GM21526 (cell line): ENCODE measurements at regions not wholly inside any gene's neighbourhood (a gene's known extent, or its start where the extent isn't known, plus 50 kb on each side); places are given as distances from the start of the nearest gene placed in this dataset.
A peak's percentile ranks its signal among the peaks of the same experiment; 100 is the strongest.
"Not testable (repeated sequence)": the region's sequence is repeated elsewhere in the genome, so short reads cannot be mapped to it uniquely, and the experiment has no call there.

ENCODE experiments used
- ATAC-seq: cut with Tn5 transposase; IDR thresholded peaks from one replicate; pipeline ENCODE4 v1.9.1; 2021; ENCODE audit warnings: moderate library complexity; ENCODE audit not compliant: unreplicated experiment, low FRiP score

DNA sequence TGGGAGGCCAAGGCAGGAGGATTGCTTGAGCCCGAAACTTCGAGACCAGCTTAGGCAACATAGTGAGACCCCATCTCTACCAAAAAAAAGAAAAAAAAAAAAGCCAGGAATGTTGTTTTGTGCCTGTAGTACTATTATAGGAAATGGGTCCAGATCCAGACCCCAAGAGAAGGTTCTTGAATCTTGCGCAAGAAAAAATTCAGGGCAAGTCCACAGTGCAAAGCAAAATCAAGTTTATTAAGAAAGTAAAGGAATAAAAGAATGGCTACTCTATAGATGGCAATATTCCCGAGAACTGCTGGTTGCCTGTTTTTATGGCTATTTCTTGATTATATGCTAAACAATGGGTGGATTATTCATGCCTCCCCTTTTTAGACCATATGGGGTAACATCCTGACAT, 51.2 kb upstream of the RDX start:
- ATAC-seq: no peak

DNA sequence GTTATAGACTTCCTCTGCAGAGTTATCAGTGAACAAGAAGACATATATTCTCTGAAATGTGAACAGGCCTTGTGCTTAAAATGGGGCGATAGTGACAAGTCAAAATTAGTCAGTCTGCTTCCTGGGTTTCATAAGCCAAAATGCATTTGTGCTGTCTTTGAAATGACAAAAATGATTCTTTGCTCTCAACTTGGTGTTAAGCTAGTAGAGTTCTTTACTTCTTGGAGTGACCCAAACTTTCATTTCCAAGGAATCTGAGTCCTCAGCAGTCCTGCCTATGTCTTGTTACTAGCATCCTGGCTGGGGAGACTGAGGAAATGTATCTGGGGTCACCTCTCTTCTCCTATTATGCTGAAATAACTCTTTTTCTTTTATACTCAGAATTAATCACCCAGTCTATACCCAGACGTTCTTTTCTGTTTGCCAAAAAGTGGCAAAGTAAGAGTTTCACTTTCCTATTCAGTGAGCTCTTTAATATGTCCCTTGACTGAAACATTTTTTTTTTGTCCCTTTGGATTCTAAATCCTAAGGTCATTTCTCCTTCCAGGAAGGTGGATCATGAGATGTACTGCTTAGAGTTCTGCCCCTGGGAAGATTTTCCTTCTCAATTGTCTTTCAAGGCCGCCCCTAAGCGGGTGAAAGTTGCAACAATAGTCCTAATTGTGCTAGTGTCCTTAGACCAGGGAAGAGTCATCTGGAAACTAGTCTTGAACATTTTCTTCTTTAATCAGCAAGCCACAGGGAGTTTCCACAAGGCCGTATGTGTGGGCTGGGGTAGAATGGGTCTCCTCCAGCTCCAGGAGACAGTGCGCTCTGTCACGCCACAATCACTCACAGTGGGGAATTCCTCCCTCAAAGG, 53.0 kb upstream of the RDX start:
- ATAC-seq: peak; percentile 71

DNA sequence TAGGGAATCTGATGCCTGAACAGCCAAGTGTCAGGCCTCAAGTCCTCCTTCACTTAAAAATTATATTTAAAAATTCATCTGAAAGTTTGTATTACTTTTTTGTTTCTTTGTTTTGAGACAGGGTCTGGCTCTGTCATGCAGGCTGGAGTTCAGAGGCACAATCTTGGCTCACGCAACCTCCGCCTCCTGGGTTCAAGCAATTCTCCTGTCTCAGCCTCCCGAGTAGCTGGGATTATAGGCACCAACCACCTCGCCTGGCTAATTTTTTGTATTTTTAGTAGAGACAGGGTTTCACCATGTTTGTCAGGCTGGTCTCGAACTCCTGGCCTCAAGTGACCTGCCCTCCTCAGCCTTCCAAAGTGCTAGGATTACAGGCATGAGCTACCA, 53.6 kb upstream of the RDX start:
- ATAC-seq: not testable (repeated sequence)

DNA sequence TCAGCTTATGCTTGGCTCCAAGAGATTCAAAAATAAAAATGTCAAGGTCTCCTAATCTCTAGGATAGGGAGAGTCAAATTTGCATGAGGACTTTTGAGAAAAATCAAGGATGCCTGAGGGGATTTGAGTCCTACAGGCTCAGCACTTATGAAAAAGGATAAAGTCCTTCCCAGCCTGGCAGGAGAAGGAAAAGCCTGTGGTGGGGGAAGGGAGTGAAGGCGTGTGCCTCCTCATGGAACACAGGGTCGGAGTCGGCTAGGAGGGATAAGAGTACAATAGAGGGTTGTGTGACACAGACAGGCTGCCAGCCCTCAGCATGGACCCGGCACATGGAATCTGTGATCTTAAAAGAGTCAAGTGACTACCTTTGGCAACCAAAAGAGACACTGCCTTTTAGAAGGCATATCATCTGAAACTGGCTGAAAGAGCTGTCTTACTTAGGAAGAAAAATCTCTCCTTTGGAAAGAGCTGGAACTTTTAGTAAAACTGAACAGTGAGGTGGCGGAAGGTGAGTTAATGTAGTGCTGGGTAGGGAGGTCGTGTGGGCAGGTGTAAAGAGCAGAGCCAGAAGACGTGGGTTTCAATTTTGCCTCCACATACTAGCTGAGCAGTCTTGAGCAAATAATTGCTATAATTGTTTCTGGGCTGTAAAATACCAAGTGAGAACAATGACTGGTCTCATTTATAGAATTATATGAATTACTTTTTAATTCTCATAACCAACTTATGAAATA, 58.8 kb upstream of the RDX start:
- no peak for ATAC-seq

DNA sequence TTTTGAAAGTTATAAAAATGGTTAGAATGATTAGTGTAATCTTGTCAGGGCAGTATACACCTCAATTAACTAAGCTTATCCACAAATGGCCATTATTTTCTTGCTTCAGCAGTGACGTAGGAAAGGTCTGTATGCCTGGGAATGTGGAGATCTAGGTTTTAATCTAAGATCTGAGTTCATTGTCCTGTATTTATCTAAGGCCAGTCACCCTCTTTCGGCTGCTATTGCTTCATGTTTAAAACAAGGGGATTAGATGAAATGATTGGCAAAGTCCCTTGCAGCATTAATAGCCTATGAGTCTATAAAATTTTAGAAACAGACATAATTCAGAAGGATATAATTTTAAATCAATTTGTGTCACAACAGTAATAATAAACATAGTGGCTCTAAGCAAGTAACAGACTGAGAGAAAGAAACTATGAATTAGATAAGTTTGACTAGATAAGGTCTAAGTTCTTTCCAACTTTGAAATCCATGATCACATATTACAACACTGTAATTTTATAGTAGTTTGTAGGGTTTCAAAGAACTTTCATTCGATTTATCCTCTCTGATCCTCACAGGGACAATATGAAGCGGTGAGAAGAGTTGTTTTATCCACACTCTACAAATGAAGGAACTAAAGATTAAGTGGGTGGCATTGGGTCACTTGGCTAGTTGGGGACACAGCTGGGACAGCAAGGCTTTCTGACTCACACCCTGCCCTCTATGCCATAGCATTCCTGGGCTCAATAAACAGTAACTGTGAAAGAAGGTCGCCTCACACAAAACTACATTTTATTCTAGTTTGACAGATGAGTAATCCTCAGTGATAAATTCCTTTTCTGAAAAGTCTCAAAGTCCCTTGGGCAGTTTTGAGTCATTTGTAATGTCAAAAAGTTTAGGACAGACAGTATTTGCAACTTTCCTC, 60.6 kb upstream of the RDX start:
- ATAC-seq: no peak

DNA sequence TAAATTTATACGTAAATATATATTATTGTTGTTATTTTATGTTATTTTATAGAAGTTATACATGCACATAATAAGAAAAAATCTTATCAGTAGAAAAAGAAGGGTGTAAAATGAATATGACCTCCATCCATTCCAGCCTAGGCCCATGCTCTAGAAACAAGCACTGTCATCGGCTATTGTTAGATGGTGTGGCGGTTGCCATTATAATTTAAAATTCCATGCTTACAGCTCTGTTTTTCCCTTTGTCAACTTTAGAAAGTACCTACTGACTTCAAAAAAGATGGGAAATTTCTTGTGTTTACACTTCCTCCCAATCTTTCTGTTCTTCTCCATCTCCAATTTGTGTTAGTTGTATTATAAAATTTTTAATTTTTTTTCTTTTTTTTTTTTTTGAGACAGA, 61.9 kb upstream of the RDX start:
- ATAC-seq: no peak

DNA sequence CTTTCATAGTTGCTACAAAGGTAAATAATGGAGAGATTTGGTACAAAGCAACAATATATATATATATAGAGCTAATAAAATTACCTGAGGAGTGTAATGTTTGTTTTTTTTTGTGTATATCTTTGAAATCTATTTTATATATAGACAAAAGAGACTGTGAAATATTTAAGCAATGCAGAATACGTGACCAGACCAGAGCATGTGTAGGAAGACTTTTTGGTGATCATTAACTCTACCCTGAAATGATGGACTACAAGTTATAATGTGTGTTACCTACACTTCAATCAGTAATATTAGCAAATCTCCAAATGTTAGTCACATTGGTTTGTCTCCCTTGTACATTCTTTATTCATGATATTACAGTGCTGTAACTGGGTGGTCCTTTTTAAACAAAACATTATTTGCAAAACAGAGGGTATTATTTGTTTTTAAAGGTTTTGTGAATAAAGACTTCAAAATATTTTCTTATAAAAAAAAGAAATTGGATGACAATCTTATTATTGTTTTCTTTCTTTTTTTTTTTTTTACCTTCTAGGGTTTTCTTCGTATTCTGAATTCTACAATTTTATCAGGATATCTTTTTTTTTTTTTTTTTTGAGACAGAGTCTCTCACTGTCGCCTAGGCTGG, 64.5 kb upstream of the RDX start:
- not testable (repeated sequence) for ATAC-seq

DNA sequence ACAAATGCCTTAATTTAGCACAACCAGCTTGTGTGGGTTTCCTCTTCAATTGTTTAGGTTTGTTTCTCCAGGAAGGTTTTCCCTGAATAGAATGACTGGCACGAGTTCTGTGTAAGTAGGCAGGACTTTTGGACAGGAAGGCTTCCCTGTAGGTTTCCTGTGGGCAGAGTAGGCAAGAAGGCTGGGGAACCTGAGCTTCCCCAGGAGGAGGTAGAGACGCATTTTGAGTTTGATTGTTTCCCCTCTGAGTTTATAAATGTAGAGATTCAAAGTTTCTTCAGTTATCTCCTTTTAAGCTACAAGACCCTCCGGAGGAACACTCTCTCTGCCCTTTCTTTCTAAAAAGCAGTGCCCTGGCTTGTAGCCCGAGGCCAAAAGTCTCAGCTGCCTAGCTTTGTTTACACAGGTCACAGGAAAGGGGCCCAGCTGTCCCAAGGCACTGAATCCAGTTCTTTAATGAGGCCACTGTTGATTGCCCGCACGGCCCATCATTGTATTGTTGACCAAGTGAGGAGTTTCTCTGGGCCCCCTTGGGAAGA, 66.6 kb upstream of the RDX start:
- ATAC-seq: no peak

DNA sequence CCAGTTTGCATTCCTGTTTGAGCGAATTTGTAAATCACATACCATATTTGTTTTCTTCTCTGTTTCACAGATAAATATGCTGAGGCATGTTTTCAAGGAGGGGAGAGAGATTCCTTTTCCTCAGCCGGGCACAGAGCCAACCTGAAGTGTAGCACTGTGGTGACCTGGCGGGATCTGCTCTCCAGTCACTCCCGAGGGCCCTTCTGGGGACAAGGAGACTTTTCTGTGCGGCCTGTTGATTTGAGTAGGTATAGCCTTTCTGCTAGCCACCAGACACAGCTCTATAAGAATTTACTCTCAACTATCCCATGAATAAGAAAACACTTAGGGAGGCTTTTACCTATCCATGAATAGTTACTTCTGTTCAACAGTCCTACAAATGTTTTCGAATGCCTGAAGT, 63.5 kb upstream of the FDX1 start:
- ATAC-seq: no peak

DNA sequence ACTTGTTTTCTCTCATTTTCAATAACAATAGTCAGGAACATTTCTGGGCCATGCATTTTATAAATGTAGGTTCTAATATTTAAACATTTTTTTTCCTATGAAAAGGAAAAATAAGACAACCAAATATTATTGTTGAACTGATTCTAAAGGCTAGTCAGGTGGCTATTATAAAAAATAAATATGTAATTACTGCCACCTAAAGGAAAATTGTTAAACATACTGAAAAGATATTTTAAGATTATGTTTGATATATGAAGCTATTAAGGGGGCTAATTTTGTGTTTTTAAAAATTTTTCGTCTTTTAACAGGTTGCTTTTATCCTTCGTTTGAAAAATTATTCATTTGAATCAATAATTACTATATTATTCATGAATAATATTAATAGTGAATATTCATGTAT, 62.2 kb upstream of the FDX1 start:
- ATAC-seq: no peak

DNA sequence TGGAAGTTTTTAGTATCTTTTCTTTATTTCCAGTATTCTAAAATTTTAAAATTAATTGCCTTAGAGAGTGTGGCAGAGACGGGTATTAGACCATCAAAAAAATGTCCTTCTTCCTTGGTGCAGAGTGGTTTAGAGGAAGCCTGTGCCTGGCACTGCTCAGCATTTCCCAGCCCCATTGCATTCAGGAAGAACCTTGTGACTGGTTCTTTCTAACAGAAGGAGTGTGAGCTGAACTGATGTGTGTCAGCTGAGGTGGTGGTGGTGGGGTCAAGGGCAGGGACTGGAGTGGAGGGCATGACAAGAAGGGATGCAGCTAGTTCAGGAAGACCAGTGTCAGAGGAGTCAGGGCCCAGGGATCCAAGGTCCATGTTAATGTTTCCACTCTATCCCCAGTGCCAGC, 58.7 kb upstream of the FDX1 start:
- ATAC-seq: no peak

DNA sequence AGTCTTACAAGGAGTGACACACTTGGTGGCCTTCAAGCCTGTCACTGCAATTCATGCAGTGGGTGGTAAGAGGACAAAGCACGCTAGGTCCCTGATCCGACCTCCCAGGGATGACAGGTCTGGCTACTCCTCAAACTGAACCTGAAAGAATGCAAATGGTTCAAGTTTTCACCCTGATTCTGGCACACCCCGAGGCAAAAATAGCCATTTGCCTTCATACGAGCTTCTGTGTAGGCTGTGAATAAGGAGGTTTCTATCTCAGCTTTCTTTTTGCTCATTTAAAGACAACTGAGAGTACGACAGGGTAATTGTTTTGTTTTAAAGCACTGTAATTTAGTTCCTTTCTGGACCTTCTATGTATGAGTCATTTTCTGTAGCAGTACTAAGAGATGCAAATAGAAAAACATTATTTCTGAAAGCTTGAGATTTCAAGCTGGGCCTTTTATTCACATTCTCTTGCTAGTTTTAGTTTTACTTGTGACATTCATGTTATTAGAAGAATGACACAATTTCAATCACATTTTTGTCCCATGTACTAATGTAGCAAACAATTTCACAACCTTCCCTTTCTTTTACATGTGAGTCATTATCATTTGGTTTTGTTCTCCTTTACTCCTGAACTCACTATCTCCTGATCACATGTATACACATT, 56.6 kb upstream of the FDX1 start:
- ATAC-seq: peak; percentile 92

DNA sequence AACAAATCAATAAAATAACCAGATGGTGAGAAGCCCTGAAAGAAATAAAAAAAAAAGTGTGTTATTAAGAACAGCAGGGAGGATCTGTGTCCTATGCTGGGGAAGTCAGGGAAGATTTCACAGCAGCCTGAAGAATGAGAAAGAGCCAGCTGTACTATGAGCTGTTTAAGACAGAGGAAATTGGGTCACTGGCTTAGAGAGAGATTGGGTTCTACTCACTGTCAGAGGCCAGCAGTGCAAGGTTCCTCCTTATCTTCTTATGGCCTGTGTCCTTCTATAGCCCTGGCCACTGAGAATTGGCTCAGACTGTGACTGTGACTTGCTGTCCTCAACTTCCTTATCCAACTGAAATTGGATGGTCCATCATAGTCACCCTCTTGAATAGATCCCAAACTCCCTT, 54.8 kb upstream of the FDX1 start:
- no peak for ATAC-seq

DNA sequence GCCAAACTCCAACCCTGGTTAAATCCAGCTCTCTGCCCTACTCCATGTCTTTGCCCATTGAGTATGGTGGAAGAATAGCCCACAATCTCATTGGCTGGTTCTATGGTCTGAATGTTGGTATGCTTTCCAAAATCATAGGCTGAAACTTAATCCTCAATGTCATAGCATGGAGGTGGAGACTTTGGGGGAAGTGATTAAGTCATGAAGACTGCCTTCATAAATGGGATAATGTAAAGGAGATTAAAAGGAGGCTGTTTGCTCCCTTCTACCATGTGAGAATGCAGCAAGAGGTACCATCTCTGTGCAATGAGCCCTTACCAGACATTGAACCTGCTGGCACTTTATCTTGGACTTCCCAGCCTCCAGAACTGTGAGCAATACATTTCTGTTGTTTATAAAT, 54.4 kb upstream of the FDX1 start:
- ATAC-seq: no peak

DNA sequence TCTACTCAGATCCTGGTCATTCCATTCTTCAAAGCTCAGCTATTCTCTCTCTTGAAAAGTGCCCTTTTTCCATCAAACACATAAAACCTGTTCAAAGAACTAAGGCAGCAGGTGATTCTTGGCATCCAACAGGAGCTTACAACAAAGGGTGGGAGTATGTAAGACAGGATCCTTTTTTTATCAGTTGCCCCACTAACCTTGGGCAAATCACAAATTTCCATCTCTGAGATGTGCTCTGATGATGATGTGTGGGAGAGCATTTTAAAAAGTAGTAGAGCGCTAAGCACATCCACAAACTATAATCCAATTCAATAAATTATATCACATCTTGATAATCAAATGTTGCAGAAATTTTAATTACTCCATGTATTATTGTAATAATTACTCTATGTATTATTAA, 53.7 kb upstream of the FDX1 start:
- ATAC-seq: no peak

DNA sequence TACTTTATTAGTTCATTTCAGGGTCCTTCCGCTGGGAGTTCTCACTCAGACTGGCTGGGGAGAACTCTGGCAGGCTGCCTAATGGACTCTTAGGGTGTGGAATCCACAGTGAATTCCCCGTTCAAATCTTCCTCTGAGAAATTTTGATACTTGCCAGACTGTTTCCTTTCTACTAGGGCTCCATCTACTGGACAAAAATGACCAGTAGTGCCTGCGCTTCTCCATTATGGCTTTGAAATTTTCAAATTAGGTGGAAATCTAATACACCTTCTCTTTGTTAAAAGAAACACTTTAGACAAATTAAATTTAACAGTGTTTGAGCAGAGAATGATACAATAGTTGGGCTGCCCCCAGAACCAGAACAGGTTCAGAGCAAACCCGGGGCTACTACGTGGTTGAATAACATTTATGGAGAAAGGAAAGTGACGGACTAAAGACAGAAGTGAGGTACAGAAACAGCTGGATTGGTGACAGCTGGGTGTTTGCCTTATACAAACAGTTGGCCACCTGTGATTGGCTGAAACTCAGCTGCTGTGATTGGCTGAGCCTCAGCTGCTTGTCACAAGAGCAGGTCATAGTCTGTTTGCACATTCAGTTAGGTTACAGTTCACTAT, 52.9 kb upstream of the FDX1 start:
- no peak for ATAC-seq

DNA sequence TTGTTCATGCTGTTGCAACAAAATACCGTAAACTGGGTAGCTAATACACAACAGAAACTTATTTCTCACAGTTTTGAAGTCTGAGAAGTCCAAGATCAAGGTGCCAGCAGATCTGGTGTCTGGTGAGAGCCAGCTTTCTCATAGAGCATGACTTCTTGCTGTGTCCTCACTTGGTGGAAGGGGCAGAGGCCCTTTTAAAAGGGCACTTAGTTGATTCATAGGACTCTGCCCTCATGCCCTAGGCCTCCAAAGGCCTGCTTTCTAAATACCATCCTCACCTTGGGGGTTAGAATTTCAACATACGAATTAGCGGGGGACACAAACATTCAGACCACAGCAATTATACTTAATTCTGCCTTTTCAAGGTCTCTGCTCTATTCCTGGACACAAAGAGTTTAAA, 52.3 kb upstream of the FDX1 start:
- ATAC-seq: no peak

DNA sequence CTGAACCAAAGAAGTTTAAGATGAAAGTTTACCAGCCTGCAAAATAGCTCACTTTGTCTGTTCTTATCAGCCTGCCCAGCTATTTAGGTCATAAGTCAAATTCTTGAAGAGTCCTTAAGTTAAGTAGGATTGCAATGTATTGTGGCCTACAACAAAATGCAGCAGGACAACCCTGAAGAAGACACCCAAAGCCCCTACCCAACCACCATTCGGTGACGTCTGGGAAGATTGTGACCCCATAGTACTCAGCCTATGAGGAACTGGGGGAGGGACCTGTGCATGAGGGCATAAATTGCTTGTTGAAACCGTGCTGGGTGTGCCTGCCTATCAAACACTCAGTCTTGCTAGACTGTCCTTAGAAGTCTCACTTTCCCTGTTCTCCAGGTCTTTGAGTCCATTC, 50.5 kb upstream of the FDX1 start:
- no peak for ATAC-seq

DNA sequence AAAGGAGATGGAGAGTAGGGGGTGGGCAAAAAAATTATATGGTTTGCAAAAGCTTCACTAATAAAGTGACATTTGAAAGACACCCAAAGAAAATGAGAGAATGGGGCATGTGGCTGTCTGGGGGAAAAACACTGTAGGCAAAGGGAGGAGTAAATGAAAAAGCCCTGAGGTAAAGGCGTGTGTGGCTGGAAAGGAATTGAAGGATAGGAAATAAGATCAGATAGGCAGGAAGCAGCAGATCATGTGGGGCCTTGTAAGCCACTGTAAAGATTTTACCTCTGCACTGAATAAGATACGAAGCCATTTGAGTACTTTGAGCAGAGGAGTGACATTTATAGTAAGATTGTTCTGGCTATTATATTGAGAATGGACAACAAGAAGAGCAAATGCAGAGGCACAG, 49.8 kb upstream of the FDX1 start:
- no peak for ATAC-seq
